Stimulated activated naive CD8-positive, alpha-beta T cell treated with anti-CD3 and anti-CD28 coated beads, Interleukin-15, Interleukin-2, amounts not matched to agents 100 ng/mL and 50 ng/mL, for 24 hours (primary cell): ENCODE measurements at regions not wholly inside any gene's neighbourhood (a gene's known extent, or its start where the extent isn't known, plus 50 kb on each side); places are given as distances from the start of the nearest gene placed in this dataset.

Source experiments
- H3K27ac Mint-ChIP-seq: one replicate; pipeline ENCODE4 v1.8.0; 2021; ENCODE audit warnings: mild to moderate bottlenecking, mixed read lengths
- H3K27me3 Mint-ChIP-seq: one replicate; pipeline ENCODE4 v1.8.0; 2021; ENCODE audit warnings: mixed read lengths
- H3K36me3 Mint-ChIP-seq: one replicate; pipeline ENCODE4 v1.8.0; 2021; ENCODE audit warnings: low read depth, mixed read lengths
- H3K4me1 Mint-ChIP-seq: one replicate; pipeline ENCODE4 v1.8.0; 2021; ENCODE audit warnings: low read depth, mixed read lengths
- H3K4me3 Mint-ChIP-seq: one replicate; pipeline ENCODE4 v1.8.0; 2021; ENCODE audit warnings: mild to moderate bottlenecking, mixed read lengths
- H3K9me3 Mint-ChIP-seq: one replicate; pipeline ENCODE4 v1.8.0; 2021; ENCODE audit warnings: mixed read lengths

- Mint-ChIP-seq H3K9me3 (peaks cover 7% of the 10 kb centered on the region), H3K27ac (no peak overlapping the region), H3K4me3 (no peak overlapping the region), H3K36me3 (no peaks in the 10 kb centered on the region), H3K27me3 (no peaks in the 10 kb centered on the region), H3K4me1 (no peaks in the 10 kb centered on the region)
Observed at GRCh38 chr7:9869151-9869550, 1104.5 kb upstream of the PHF14 start.

- H3K36me3 Mint-ChIP-seq = no peaks in the 10 kb centered on the region
Observed at GRCh38 chr7:9869566-9869965, 1104.1 kb upstream of the PHF14 start.

DNA sequence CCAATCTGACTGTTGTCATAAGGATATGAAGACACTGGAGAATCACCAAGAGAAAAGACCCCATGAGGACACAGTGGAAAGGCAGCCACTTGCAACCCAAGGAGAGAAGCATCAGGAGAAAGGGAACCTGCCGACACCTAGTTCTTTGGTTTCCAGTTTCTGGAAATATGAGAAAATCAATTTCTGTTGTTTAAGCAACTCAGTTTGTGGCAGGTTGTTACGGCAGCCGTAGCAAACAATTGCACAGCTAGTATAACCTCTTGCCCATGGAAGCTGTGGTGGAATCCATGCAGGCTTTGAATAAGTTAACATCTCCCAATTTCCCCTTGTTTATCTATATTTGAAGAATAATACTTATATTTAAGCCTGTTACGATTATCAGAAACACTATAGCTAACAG is 1103.0 kb upstream of the PHF14 start:
- Mint-ChIP-seq H3K9me3 (peaks cover 7% of the 10 kb centered on the region), H3K27me3 (no peaks in the 10 kb centered on the region), H3K36me3 (no peaks in the 10 kb centered on the region), H3K27ac (no peak overlapping the region), H3K4me3 (no peak overlapping the region), H3K4me1 (no peaks in the 10 kb centered on the region)

More at GRCh38 chr7:9869566-9869965, 1104.1 kb upstream of the PHF14 start:
- no peak overlapping the region for H3K4me3 Mint-ChIP-seq
- H3K4me1 Mint-ChIP-seq = no peaks in the 10 kb centered on the region
- H3K27me3 Mint-ChIP-seq = no peaks in the 10 kb centered on the region
- H3K27ac Mint-ChIP-seq = no peak overlapping the region
- H3K9me3 Mint-ChIP-seq = peaks cover 7% of the 10 kb centered on the region

DNA sequence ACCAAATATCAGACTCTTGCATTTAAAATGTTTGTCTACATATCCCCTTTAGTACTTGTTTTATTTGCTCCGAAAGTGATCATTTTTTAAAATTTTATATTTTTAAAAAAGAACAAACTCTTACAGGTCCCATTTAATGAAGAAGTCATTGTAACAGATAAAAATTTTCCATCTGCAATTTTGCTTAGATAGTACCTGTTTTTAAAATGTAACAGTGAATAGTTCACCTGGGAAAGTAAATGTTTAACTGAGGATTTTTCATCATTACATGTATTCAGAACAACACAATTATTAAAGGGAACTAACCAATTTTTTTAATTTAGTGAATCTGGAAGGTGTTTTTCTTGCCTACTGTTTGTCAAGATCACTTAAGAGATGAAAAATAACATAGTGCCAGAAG is 1099.5 kb upstream of the PHF14 start:
- no peak overlapping the region for H3K27ac Mint-ChIP-seq
- H3K27me3 Mint-ChIP-seq = no peaks in the 10 kb centered on the region
- no peaks in the 10 kb centered on the region for H3K4me1 Mint-ChIP-seq
- H3K36me3 Mint-ChIP-seq = no peaks in the 10 kb centered on the region
- H3K9me3 Mint-ChIP-seq = peaks cover 13% of the 10 kb centered on the region
- H3K4me3 Mint-ChIP-seq = no peak overlapping the region

DNA sequence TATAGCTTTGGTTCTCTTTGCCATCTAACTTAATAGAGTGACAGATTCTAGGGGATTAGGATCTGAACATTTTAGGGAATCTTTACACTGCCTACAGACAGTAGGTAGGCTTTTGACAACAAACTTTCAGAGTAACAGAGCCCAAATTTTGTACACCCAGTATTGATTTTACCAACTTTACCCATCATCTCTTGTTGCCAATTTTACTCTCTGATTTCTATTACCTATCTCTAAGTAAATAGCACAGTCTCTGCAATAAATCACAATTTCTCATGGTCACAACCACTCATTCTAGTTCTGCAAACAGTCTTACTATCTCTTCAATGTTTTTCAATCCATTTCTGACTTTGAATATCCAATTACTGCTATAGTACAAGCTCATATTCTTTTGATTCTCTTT is 1097.6 kb upstream of the PHF14 start:
- H3K36me3 Mint-ChIP-seq = no peaks in the 10 kb centered on the region
- H3K27me3 Mint-ChIP-seq = no peaks in the 10 kb centered on the region
- H3K9me3 Mint-ChIP-seq = peaks cover 9% of the 10 kb centered on the region
- H3K4me3 Mint-ChIP-seq = no peak overlapping the region
- no peaks in the 10 kb centered on the region for H3K4me1 Mint-ChIP-seq
- H3K27ac Mint-ChIP-seq = no peak overlapping the region

DNA sequence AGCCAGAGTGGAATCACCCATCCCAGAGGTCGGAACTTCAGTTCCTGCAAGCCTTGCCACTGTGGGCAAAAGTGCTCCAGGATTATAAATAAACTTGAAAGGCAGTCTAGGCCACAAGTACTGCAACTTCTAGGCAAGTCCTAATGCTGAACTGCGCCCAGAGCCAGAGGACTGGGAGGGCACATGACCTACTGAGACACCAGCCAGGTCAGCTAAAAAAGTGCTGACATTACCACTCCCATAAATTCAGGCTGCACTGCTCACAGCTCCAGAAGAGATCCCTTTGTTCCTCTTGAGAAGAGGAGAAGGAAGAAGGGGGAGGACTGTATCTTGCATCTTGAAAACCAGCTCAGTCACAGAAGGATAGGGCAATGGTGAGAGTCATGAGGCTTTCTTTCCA is 1084.1 kb upstream of the PHF14 start:
- Mint-ChIP-seq H3K27me3 (no peaks in the 10 kb centered on the region), H3K4me3 (no peak overlapping the region), H3K9me3 (peaks cover 23% of the 10 kb centered on the region), H3K36me3 (no peaks in the 10 kb centered on the region), H3K4me1 (no peaks in the 10 kb centered on the region), H3K27ac (no peak overlapping the region)

GRCh38 chr7:9890092-9890491 is 1083.6 kb upstream of the PHF14 start:
- no peaks in the 10 kb centered on the region for H3K27me3 Mint-ChIP-seq
- H3K36me3 Mint-ChIP-seq = no peaks in the 10 kb centered on the region
- no peaks in the 10 kb centered on the region for H3K4me1 Mint-ChIP-seq
- H3K27ac Mint-ChIP-seq = no peak overlapping the region
- H3K9me3 Mint-ChIP-seq = peaks cover 19% of the 10 kb centered on the region
- H3K4me3 Mint-ChIP-seq = no peak overlapping the region

DNA sequence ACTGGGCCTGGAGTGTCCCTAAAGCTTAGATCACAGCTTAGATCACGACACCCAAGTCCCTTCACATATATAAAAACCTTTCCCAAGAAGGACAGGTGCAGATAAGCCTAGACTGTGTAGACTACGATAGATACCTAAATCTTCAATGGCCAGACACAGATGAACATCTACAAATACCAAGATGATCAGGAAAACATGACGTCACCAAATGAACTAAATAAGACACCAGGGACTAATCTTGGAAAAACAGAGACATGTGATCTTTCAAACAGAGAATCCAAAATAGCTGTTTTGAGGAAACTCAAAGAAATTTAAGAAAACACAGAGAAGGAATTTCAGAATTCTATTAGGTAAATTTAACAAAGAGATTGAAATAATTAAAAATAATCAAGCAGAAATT is 1082.6 kb upstream of the PHF14 start:
- no peaks in the 10 kb centered on the region for H3K27me3 Mint-ChIP-seq
- H3K4me1 Mint-ChIP-seq = no peaks in the 10 kb centered on the region
- H3K9me3 Mint-ChIP-seq = peaks cover 19% of the 10 kb centered on the region
- H3K4me3 Mint-ChIP-seq = no peak overlapping the region
- H3K27ac Mint-ChIP-seq = no peak overlapping the region
- H3K36me3 Mint-ChIP-seq = no peaks in the 10 kb centered on the region

- Mint-ChIP-seq H3K27ac (no peak overlapping the region), H3K27me3 (no peaks in the 10 kb centered on the region), H3K4me1 (no peaks in the 10 kb centered on the region), H3K9me3 (peaks cover 11% of the 10 kb centered on the region), H3K4me3 (no peak overlapping the region), H3K36me3 (no peaks in the 10 kb centered on the region)
Observed at GRCh38 chr7:9900339-9900738, 1073.3 kb upstream of the PHF14 start.

DNA sequence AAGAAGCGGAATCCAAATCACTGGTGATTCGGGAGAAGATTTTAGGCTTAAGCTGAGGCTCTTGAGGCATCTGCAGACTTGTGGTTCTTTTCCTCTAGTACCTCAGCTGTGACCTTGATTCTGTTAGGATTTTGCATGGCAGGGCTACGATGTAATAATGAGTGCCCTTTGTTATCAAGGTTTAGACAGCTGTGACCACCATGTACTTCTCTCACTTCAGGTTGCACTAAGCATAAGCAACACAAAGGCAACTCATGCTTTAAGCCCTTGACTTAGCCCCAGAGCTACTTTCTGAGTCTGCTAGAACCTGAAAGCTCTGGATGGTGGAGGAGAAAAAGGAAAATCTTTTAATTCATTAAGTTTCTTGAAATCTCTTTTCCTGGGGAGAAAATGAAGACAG is 1052.3 kb upstream of the PHF14 start:
- H3K4me3 Mint-ChIP-seq = no peak overlapping the region
- H3K27me3 Mint-ChIP-seq = no peaks in the 10 kb centered on the region
- no peak overlapping the region for H3K27ac Mint-ChIP-seq
- H3K36me3 Mint-ChIP-seq = no peaks in the 10 kb centered on the region
- no peaks in the 10 kb centered on the region for H3K4me1 Mint-ChIP-seq
- peaks cover 7% of the 10 kb centered on the region for H3K9me3 Mint-ChIP-seq

- no peaks in the 10 kb centered on the region for H3K27me3 Mint-ChIP-seq
- no peak overlapping the region for H3K4me3 Mint-ChIP-seq
- no peaks in the 10 kb centered on the region for H3K36me3 Mint-ChIP-seq
- H3K4me1 Mint-ChIP-seq = no peaks in the 10 kb centered on the region
- H3K27ac Mint-ChIP-seq = no peak overlapping the region
- H3K9me3 Mint-ChIP-seq = no peaks in the 10 kb centered on the region
Observed at GRCh38 chr7:9937944-9938631, 1035.6 kb upstream of the PHF14 start.

- Mint-ChIP-seq H3K4me1 (no peaks in the 10 kb centered on the region), H3K27me3 (no peaks in the 10 kb centered on the region), H3K9me3 (no peaks in the 10 kb centered on the region), H3K27ac (no peak overlapping the region), H3K4me3 (no peak overlapping the region), H3K36me3 (no peaks in the 10 kb centered on the region)
Observed at GRCh38 chr7:9939176-9939575, 1034.5 kb upstream of the PHF14 start.

GRCh38 chr7:9945131-9945530 is 1028.5 kb upstream of the PHF14 start:
- Mint-ChIP-seq H3K9me3 (peaks cover 5% of the 10 kb centered on the region), H3K36me3 (no peaks in the 10 kb centered on the region), H3K4me3 (no peak overlapping the region), H3K27me3 (no peaks in the 10 kb centered on the region), H3K4me1 (no peaks in the 10 kb centered on the region), H3K27ac (no peak overlapping the region)

- H3K36me3 Mint-ChIP-seq = no peaks in the 10 kb centered on the region
- peaks cover 5% of the 10 kb centered on the region for H3K9me3 Mint-ChIP-seq
- H3K27me3 Mint-ChIP-seq = no peaks in the 10 kb centered on the region
- no peaks in the 10 kb centered on the region for H3K4me1 Mint-ChIP-seq
- H3K4me3 Mint-ChIP-seq = no peak overlapping the region
- H3K27ac Mint-ChIP-seq = no peak overlapping the region
Observed at GRCh38 chr7:9945857-9946256, 1027.8 kb upstream of the PHF14 start.

GRCh38 chr7:9955138-9955537 is 1018.5 kb upstream of the PHF14 start:
- Mint-ChIP-seq H3K27ac (no peak overlapping the region), H3K4me1 (no peaks in the 10 kb centered on the region), H3K27me3 (no peaks in the 10 kb centered on the region), H3K9me3 (peaks cover 9% of the 10 kb centered on the region), H3K36me3 (no peaks in the 10 kb centered on the region), H3K4me3 (no peak overlapping the region)

GRCh38 chr7:9958486-9958885 is 1015.2 kb upstream of the PHF14 start:
- Mint-ChIP-seq H3K4me3 (no peak overlapping the region), H3K27ac (no peak overlapping the region), H3K4me1 (no peaks in the 10 kb centered on the region), H3K36me3 (no peaks in the 10 kb centered on the region), H3K27me3 (no peaks in the 10 kb centered on the region), H3K9me3 (peaks cover 16% of the 10 kb centered on the region)
